Endothelial cell of umbilical vein (primary cell): ENCODE measurements at regions not wholly inside any gene's neighbourhood (a gene's known extent, or its start where the extent isn't known, plus 50 kb on each side); places are given as distances from the start of the nearest gene placed in this dataset.

ENCODE experiments used
- BruUV-seq: library from RNA; stranded (reverse); fragments of 400-500 nt; replicated peaks from 2 replicates; lab custom pipeline; 2021; lab: Mats Ljungman, UMichigan
- CTCF ChIA-PET: fragments of 300-600, 350-600 bp; sonication (Branson Sonifier 250); formaldehyde crosslinking; loops from one replicate; lab custom pipeline; 2021; ENCODE audit warnings: antibody characterized with exemption, inconsistent platforms; lab: Charles Lee
- POLR2A ChIA-PET: fragments of 300-600, 350-600 bp; sonication (Branson Sonifier 250); formaldehyde crosslinking; loops from one replicate; lab custom pipeline; 2021; ENCODE audit warnings: antibody characterized with exemption, inconsistent platforms; lab: Charles Lee
- DNase-seq: peaks from one replicate; pipeline ENCODE4 v3.0.0-alpha.2; 2011; ENCODE audit warnings: low read depth, low spot score
- FAIRE-seq: peaks from 2 replicates; lab custom pipeline; 2011; peaks lifted over from hg19 to GRCh38; lab: Jason Lieb, UNC
- H2AFZ ChIP-seq: 2 replicates; pipeline ENCODE4 v1.6.0; 2012; ENCODE audit warnings: low read depth, low read length, control low read depth, inconsistent platforms
- H3K27ac ChIP-seq: 2 replicates; pipeline ENCODE4 v1.5.1; 2011; ENCODE audit warnings: low read depth, mild to moderate bottlenecking, control low read depth, low read length, moderate library complexity; ENCODE audit not compliant: insufficient read depth
- H3K27me3 ChIP-seq, 2 experiments: 2 replicates each; pipeline versions ENCODE4 v1.6.0 to v1.6.1; 2011; ENCODE audit warnings: low read length in 2 of 2, mixed read lengths in 1 of 2; ENCODE audit not compliant: control insufficient read depth in 2 of 2, insufficient read depth in 2 of 2
- H3K36me3 ChIP-seq, 2 experiments: 2 replicates in 1 of 2; 3 replicates in 1 of 2; pipeline ENCODE4 v1.5.1; 2011; ENCODE audit warnings: low read length in 2 of 2, mild to moderate bottlenecking in 1 of 2, moderate library complexity in 1 of 2; ENCODE audit not compliant: control insufficient read depth in 2 of 2, insufficient read depth in 2 of 2; ENCODE audit errors: extremely low read depth in 1 of 2
- H3K4me1 ChIP-seq: 3 replicates; pipeline ENCODE4 v1.5.1; 2011; ENCODE audit warnings: mild to moderate bottlenecking, low read length; ENCODE audit not compliant: control insufficient read depth, insufficient read depth; ENCODE audit errors: extremely low read depth
- H3K4me2 ChIP-seq: 2 replicates; pipeline ENCODE4 v1.6.1; 2011; ENCODE audit warnings: low read length, control low read depth, mixed read lengths; ENCODE audit not compliant: insufficient read depth
- H3K4me3 ChIP-seq, 3 experiments: fragments of 200-600 bp in 1 of 3; sonication (generic), shearing (Covaris generic) in 1 of 3; replicated peaks in 1 of 3; 2 replicates each; pipeline ENCODE4 v1.5.1; 2011 to 2016; ENCODE audit warnings: control low read depth in 3 of 3, low read length in 3 of 3, mild to moderate bottlenecking in 2 of 3, inconsistent platforms in 1 of 3, low read depth in 1 of 3, moderate library complexity in 1 of 3; ENCODE audit not compliant: insufficient read depth in 1 of 3
- H3K79me2 ChIP-seq: 2 replicates; pipeline ENCODE4 v1.6.0; 2012; ENCODE audit warnings: low read length, inconsistent platforms; ENCODE audit not compliant: control insufficient read depth, insufficient read depth
- H3K9ac ChIP-seq: replicated peaks from 2 replicates; pipeline ENCODE3; 2011; ENCODE audit warnings: low read length, control low read depth; ENCODE audit not compliant: insufficient read depth; ENCODE audit errors: extremely low read depth
- H3K9me1 ChIP-seq: replicated peaks from 3 replicates; pipeline ENCODE4 v1.6.0; 2011; ENCODE audit warnings: mild to moderate bottlenecking, low read length; ENCODE audit not compliant: control insufficient read depth, insufficient read depth; ENCODE audit errors: extremely low read depth
- H3K9me3 ChIP-seq: replicated peaks from 2 replicates; pipeline ENCODE4 v1.5.1; 2012; ENCODE audit warnings: low read length, inconsistent platforms; ENCODE audit not compliant: control insufficient read depth, insufficient read depth
- H4K20me1 ChIP-seq: replicated peaks from 2 replicates; pipeline ENCODE3; 2011; ENCODE audit warnings: mild to moderate bottlenecking, low read length; ENCODE audit not compliant: control insufficient read depth, insufficient read depth; ENCODE audit errors: extremely low read depth
- CTCF ChIP-seq, 2 donors: IDR thresholded peaks; 1 replicate in 1 of 2; 2 replicates in 1 of 2; pipeline ENCODE4 v1.5.1; 2011; ENCODE audit warnings: low read length in 2 of 2, mild to moderate bottlenecking in 2 of 2, moderate library complexity in 2 of 2, control low read depth in 1 of 2, inconsistent platforms in 1 of 2, low read depth in 1 of 2; ENCODE audit not compliant: insufficient read depth in 1 of 2; ENCODE audit errors: extremely low read depth in 1 of 2
- EZH2 ChIP-seq: IDR thresholded peaks from 2 replicates; pipeline ENCODE4 v1.6.1; 2012; ENCODE audit warnings: borderline replicate concordance, low read depth, mild to moderate bottlenecking, moderate library complexity, low read length, inconsistent platforms; ENCODE audit not compliant: severe bottlenecking
- FOS ChIP-seq: IDR thresholded peaks from 2 replicates; pipeline ENCODE4 v1.6.1; 2011; ENCODE audit warnings: mild to moderate bottlenecking, low read length, moderate library complexity, borderline replicate concordance; ENCODE audit not compliant: insufficient read depth
- GATA2 ChIP-seq: IDR thresholded peaks from 2 replicates; pipeline ENCODE4 v1.7.0; 2011; ENCODE audit warnings: low read depth, mild to moderate bottlenecking, moderate library complexity, mixed read lengths, low read length; ENCODE audit not compliant: insufficient read length, insufficient read depth
- JUN ChIP-seq: IDR thresholded peaks from 2 replicates; pipeline ENCODE4 v1.6.1; 2011; ENCODE audit warnings: borderline replicate concordance, low read depth; ENCODE audit not compliant: insufficient read length, insufficient read depth
- MYC ChIP-seq: IDR thresholded peaks from one replicate; pipeline ENCODE4 v1.6.1; 2011; ENCODE audit warnings: mild to moderate bottlenecking, low read depth, low read length
- POLR2A ChIP-seq: IDR thresholded peaks from 2 replicates; pipeline ENCODE4 v1.6.1; 2012; ENCODE audit warnings: low read depth, mild to moderate bottlenecking, control low read depth, low read length
- POLR2AphosphoS5 ChIP-seq: IDR thresholded peaks from 2 replicates; pipeline ENCODE4 v1.6.1; 2012; ENCODE audit warnings: low read depth, mild to moderate bottlenecking, control low read depth, low read length, moderate library complexity; ENCODE audit not compliant: insufficient read depth
- dilution Hi-C: fragments of 300-500 bp; cut with MboI; formaldehyde crosslinking; loops from one replicate; pipeline ENCODE4 v1.15.0; 2019; ENCODE audit warnings: low sequenced_read_pairs; ENCODE audit not compliant: extremely low pct_ligation_motif_present
- intact Hi-C: fragments of 100-400 bp; cut with micrococcal nuclease; formaldehyde crosslinking; loops from one replicate; pipeline ENCODE4 v1.10.0; 2022
- TF ChIP-seq, protein P1 (sequence below): IDR thresholded peaks from 2 replicates; pipeline ENCODE4 v1.6.1; 2011; ENCODE audit not compliant: insufficient read depth, insufficient read length

GRCh38 chr15:35818846-35819245 lies 272.9 kb upstream of the DPH6 start:
- H3K4me3 ChIP-seq: no peak overlapping the region
- no TSS peak for BruUV-seq
- H3K4me1 ChIP-seq: no peaks in the 10 kb centered on the region
- H2AFZ ChIP-seq: no peak overlapping the region
- H3K9me3 ChIP-seq: no peaks in the 10 kb centered on the region
- no peaks in the 10 kb centered on the region for H3K27me3 ChIP-seq
- no peaks in the 10 kb centered on the region for H3K36me3 ChIP-seq
- DNase-seq (no peak), FAIRE-seq (no peak)
- intact Hi-C loops (no loop called here), dilution Hi-C loops (no loop called here)
- no peaks in the 10 kb centered on the region for H3K9me1 ChIP-seq
- no peak overlapping the region for H3K27ac ChIP-seq
- no peak overlapping the region for H3K4me2 ChIP-seq
- no peaks in the 10 kb centered on the region for H4K20me1 ChIP-seq
- ChIA-PET CTCF (no interaction called here), POLR2A (no interaction called here)
- H3K9ac ChIP-seq: no peak overlapping the region
- H3K79me2 ChIP-seq: no peaks in the 10 kb centered on the region
- TF ChIP-seq EZH2 (no peak), POLR2AphosphoS5 (no peak), GATA2 (no peak), CTCF (IDR thresholded peaks at IDR 0.05; ENCODE audit: extremely low read depth in 1 of 2, insufficient read depth in 1 of 2, low read depth in 1 of 2, low read length in 2 of 2) (no peak), POLR2A (no peak), MYC (no peak), JUN (no peak), FOS (no peak)
- TF ChIP-seq, protein P1, sequence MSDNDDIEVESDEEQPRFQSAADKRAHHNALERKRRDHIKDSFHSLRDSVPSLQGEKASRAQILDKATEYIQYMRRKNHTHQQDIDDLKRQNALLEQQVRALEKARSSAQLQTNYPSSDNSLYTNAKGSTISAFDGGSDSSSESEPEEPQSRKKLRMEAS: no peak
